Activated T-helper 17 cell treated with anti-CD3 and anti-CD28 coated beads, Interleukin-2, amount 50 U/mL, for 72 hours (primary cell): ENCODE measurements at regions not wholly inside any gene's neighbourhood (a gene's known extent, or its start where the extent isn't known, plus 50 kb on each side); places are given as distances from the start of the nearest gene placed in this dataset.
"Not testable (repeated sequence)": the region's sequence is repeated elsewhere in the genome, so short reads cannot be mapped to it uniquely, and the experiment has no call there.

Source experiments
- ATAC-seq: fragments of 150-1000 bp; cut with Tn5 transposase; replicated peaks from 2 replicates; pipeline ENCODE4 v1.10.0; 2021; ENCODE audit warnings: mild to moderate bottlenecking, moderate library complexity
- H3K27ac Mint-ChIP-seq: one replicate; pipeline ENCODE4 v1.8.0; 2022; ENCODE audit warnings: mixed read lengths
- H3K27me3 Mint-ChIP-seq: one replicate; pipeline ENCODE4 v1.8.0; 2022; ENCODE audit warnings: mixed read lengths
- H3K36me3 Mint-ChIP-seq: one replicate; pipeline ENCODE4 v1.8.0; 2022; ENCODE audit warnings: low read depth, mild to moderate bottlenecking, mixed read lengths
- H3K4me1 Mint-ChIP-seq: one replicate; pipeline ENCODE4 v1.8.0; 2022; ENCODE audit warnings: mixed read lengths
- H3K4me3 Mint-ChIP-seq: one replicate; pipeline ENCODE4 v1.8.0; 2022; ENCODE audit warnings: mild to moderate bottlenecking, mixed read lengths
- H3K9me3 Mint-ChIP-seq: one replicate; pipeline ENCODE4 v1.8.0; 2022; ENCODE audit warnings: mixed read lengths

GRCh38 chr6:81906041-81906440 lies 153.6 kb upstream of the TENT5A start:
- no peaks in the 10 kb centered on the region for H3K27me3 Mint-ChIP-seq
- no peaks in the 10 kb centered on the region for H3K4me1 Mint-ChIP-seq
- H3K27ac Mint-ChIP-seq = no peak overlapping the region
- no peak overlapping the region for H3K4me3 Mint-ChIP-seq
- no peaks in the 10 kb centered on the region for H3K9me3 Mint-ChIP-seq
- no peak for ATAC-seq
- no peaks in the 10 kb centered on the region for H3K36me3 Mint-ChIP-seq

GRCh38 chr6:81901551-81901966 lies 149.1 kb upstream of the TENT5A start:
- H3K36me3 Mint-ChIP-seq = no peaks in the 10 kb centered on the region
- no peaks in the 10 kb centered on the region for H3K4me1 Mint-ChIP-seq
- H3K27me3 Mint-ChIP-seq = no peaks in the 10 kb centered on the region
- ATAC-seq = no peak
- no peak overlapping the region for H3K27ac Mint-ChIP-seq
- H3K4me3 Mint-ChIP-seq = no peak overlapping the region
- H3K9me3 Mint-ChIP-seq = no peaks in the 10 kb centered on the region

DNA sequence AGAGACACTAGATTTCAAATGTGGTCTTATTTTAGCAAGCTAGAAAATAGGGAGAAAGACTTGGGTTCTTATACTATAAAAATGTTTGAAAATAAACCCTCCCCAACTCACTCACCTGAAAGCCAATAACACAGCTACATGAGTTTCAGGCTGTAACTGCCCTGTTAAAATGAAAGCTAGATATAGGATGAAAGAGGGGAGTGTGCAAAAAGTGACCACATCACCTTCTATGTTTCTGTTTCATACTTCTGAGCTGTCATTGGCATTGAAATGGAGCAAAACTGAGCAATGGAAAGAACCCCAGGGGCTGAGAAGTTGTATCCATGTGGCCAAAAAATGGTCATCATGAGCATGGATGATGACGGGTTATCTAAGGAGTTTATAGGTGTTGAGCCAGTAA lies 148.1 kb upstream of the TENT5A start:
- H3K27me3 Mint-ChIP-seq = no peaks in the 10 kb centered on the region
- no peaks in the 10 kb centered on the region for H3K4me1 Mint-ChIP-seq
- H3K27ac Mint-ChIP-seq = no peak overlapping the region
- no peaks in the 10 kb centered on the region for H3K36me3 Mint-ChIP-seq
- no peak overlapping the region for H3K4me3 Mint-ChIP-seq
- H3K9me3 Mint-ChIP-seq = no peaks in the 10 kb centered on the region
- ATAC-seq = no peak

- Mint-ChIP-seq H3K27me3 (no peaks in the 10 kb centered on the region), H3K4me1 (no peaks in the 10 kb centered on the region)
These were observed 145.3 kb upstream of the TENT5A start for GRCh38 chr6:81897793-81898192.

DNA sequence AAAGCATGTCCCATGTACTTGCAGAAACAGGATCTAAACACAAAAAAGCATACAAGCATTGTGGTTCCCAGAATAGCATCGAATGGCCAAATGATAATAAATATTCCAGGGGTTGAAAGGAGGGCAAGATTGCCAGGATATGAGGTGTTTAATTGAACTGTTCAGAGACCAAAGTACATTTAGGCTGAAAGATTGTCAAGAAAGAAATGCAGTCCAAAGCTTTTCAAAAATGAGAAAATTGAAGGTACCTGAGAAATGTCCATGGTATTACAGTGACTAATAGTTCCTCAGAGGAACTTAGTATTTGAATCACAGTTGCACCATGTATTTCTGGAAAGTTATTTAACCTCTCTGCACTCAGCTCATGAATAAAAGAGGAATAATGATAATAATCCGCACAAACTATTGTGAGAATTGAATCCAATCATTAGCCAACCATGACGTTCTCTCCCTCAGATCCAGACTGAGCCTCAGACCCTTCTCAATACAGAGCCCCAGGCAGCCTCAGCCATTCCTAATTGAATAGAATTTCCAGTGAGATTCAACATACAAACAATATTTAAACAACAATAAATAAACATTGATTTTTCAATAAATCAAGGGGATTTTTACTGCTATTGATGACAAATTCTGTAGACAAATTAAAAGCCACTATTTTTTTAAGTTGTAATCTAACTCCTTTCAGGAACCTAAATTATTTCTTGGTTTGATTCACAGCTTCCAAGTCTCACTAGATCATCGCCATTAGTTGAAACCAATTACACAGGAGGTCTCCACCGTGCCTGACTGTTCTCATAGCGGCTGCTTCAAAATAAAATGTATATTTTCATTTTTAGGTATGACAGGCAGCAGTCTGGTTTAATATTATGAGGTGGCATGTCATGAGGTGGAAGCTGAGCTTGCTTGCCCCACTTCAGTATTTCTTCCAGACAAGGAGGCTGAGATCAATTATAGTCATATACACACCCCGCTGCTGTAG lies 144.3 kb upstream of the TENT5A start:
- no peaks in the 10 kb centered on the region for H3K36me3 Mint-ChIP-seq
- no peaks in the 10 kb centered on the region for H3K4me1 Mint-ChIP-seq
- H3K9me3 Mint-ChIP-seq = no peaks in the 10 kb centered on the region
- no peak overlapping the region for H3K4me3 Mint-ChIP-seq
- no peak for ATAC-seq
- H3K27me3 Mint-ChIP-seq = peaks cover 3% of the 10 kb centered on the region
- no peak overlapping the region for H3K27ac Mint-ChIP-seq

More at GRCh38 chr6:81897793-81898192, 145.3 kb upstream of the TENT5A start:
- no peaks in the 10 kb centered on the region for H3K9me3 Mint-ChIP-seq
- no peak overlapping the region for H3K4me3 Mint-ChIP-seq
- no peak for ATAC-seq
- no peaks in the 10 kb centered on the region for H3K36me3 Mint-ChIP-seq
- no peak overlapping the region for H3K27ac Mint-ChIP-seq

- Mint-ChIP-seq H3K27ac (no peak overlapping the region), H3K4me1 (no peaks in the 10 kb centered on the region), H3K9me3 (no peaks in the 10 kb centered on the region), H3K27me3 (peaks cover 3% of the 10 kb centered on the region), H3K4me3 (no peak overlapping the region), H3K36me3 (no peaks in the 10 kb centered on the region)
- no peak for ATAC-seq
These were observed 143.2 kb upstream of the TENT5A start for GRCh38 chr6:81895511-81896185.

DNA sequence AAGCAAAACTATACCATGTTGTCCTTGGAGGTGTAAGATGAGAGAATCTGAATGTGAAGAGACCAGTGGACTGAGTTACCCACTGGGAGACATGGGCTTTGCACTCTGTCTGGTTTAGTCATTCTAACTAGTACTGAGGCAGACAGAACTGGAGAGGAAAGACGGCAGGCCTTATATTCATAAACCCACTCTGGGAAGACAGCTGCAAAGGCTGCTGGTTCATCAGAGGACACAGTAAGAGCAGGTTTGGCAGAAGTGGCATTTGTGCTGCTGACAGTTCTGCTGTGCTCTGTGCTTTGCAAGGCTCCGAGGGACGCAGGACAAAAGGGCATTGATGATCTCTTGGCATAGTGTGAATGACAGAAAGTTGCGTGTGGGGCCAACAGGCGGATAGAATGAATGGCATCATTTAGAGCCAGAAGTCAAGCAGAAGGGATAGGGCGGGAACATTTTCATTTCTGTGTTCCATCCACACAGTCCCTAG lies 142.3 kb upstream of the TENT5A start:
- no peak for ATAC-seq
- Mint-ChIP-seq H3K36me3 (no peaks in the 10 kb centered on the region), H3K4me1 (no peaks in the 10 kb centered on the region), H3K4me3 (no peak overlapping the region), H3K27me3 (peaks cover 3% of the 10 kb centered on the region), H3K27ac (no peak overlapping the region), H3K9me3 (no peaks in the 10 kb centered on the region)

DNA sequence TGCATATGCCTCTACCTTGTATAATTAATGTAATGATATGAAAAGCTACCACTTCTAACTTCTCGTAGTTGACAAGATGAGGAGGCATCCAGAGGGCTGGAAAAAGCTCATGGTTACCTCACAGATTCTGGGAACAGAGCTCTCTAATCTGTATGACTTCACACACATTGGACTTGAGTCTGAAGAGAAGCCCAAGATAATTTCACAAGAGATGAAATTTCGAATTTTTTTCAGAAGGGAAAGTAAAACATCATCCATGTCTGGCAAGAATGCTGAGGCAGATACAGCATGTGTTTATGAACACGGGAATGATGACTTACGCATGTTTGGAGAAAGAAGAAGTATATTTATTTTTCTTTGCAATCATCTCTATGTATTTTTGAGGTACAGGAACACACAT lies 141.8 kb upstream of the TENT5A start:
- Mint-ChIP-seq H3K9me3 (no peaks in the 10 kb centered on the region), H3K27me3 (peaks cover 3% of the 10 kb centered on the region), H3K27ac (no peak overlapping the region), H3K36me3 (no peaks in the 10 kb centered on the region), H3K4me3 (no peak overlapping the region), H3K4me1 (no peaks in the 10 kb centered on the region)
- no peak for ATAC-seq

DNA sequence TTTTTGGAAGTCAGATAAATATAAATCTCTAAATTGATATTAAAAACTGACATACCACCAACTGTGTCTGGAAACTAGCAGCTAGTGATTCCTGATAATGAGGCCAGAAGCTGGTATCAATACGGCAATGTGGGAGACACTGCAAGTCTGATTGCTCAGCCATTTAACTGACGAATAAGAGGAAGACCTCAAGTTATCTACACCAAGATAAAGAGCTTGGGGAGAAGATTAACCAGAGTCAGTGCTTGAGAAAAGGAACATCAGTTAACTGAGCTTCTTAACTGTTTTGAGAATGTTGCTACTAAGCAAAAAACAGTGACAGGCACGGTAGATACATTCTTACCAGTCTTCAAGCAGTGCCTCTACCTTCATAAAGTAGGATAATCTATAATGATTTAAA lies 140.4 kb upstream of the TENT5A start:
- Mint-ChIP-seq H3K27ac (no peak overlapping the region), H3K9me3 (no peaks in the 10 kb centered on the region), H3K4me1 (no peaks in the 10 kb centered on the region), H3K36me3 (no peaks in the 10 kb centered on the region), H3K27me3 (peaks cover 3% of the 10 kb centered on the region), H3K4me3 (no peak overlapping the region)
- no peak for ATAC-seq

GRCh38 chr6:81891874-81892273 lies 139.4 kb upstream of the TENT5A start:
- no peaks in the 10 kb centered on the region for H3K9me3 Mint-ChIP-seq
- H3K4me3 Mint-ChIP-seq = no peak overlapping the region
- H3K4me1 Mint-ChIP-seq = no peaks in the 10 kb centered on the region
- H3K27ac Mint-ChIP-seq = no peak overlapping the region
- no peak for ATAC-seq
- H3K27me3 Mint-ChIP-seq = peaks cover 3% of the 10 kb centered on the region
- no peaks in the 10 kb centered on the region for H3K36me3 Mint-ChIP-seq

DNA sequence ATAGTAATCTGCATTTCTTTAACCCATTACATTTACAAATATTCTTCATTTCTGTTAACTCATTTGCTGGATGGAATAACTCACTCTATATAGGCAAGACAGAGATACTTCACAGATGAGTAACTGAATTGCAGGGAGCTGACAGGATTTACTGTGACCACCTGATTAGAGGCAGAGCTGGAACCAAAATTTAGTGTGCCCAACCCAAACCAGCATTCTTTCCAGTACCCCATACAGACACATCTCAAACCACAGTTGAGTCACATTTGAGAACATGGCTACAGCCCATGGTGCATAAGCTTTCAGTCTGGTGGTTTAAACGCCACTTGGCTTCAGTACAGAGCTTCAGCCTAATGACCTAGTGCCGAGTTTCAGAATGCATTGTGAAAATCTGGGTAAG lies 138.4 kb upstream of the TENT5A start:
- Mint-ChIP-seq H3K27me3 (peaks cover 3% of the 10 kb centered on the region), H3K9me3 (no peaks in the 10 kb centered on the region), H3K4me3 (no peak overlapping the region), H3K27ac (no peak overlapping the region), H3K36me3 (no peaks in the 10 kb centered on the region), H3K4me1 (no peaks in the 10 kb centered on the region)
- ATAC-seq = no peak

DNA sequence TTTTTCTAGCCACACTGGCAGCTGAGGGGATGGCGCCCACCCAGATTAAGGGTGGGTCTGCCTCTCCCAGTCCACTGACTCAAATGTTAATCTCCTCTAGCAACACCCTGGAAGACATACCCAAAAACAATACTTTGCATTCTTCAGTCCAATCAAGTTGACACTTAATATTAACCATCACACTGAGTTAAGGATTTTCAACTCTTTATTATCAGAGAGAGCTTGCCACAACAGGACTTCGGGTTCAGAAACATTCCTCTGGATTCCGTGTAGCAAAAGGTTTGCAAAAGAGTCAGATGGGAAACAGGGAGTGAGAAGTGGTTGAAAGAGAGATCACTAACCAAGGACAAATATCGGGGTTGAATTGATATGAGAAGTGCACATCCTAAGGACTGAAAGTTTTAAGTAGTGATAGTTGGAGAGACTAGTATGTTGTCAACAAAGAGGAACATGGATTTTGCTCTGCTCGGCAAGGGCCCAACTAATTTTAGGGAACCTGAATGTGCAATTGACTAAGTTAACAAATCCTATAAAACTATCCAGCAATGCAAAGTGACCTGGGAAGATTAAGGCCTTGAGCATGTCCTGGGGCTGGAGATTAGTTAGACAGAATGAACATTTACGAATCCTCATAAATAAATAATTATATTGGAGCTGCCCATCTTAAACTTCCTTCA lies 137.0 kb upstream of the TENT5A start:
- peaks cover 3% of the 10 kb centered on the region for H3K27me3 Mint-ChIP-seq
- no peak overlapping the region for H3K4me3 Mint-ChIP-seq
- no peak overlapping the region for H3K27ac Mint-ChIP-seq
- no peak for ATAC-seq
- no peaks in the 10 kb centered on the region for H3K9me3 Mint-ChIP-seq
- no peaks in the 10 kb centered on the region for H3K36me3 Mint-ChIP-seq
- H3K4me1 Mint-ChIP-seq = no peaks in the 10 kb centered on the region

DNA sequence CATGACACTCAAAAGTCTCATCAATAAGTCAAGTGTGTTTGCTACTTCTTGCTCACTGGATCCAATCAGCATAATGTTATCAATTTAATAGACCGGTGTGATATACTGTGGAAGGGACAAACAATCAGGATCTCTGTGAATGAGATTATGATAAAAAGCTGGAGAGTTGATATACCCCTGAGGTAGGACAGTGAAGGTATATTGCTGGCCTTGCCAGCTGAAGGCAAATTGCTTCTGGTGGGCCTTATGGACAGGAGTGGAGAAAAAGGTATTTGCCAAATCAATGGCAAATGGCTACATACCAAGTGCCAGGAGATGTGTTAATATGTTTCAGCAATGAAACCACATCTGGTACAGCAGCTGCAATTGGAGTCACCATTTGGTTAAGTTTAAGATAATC lies 134.4 kb upstream of the TENT5A start:
- not testable (repeated sequence) for H3K9me3 Mint-ChIP-seq, H3K27me3 Mint-ChIP-seq, H3K4me3 Mint-ChIP-seq, ATAC-seq, H3K27ac Mint-ChIP-seq, H3K36me3 Mint-ChIP-seq, H3K4me1 Mint-ChIP-seq

DNA sequence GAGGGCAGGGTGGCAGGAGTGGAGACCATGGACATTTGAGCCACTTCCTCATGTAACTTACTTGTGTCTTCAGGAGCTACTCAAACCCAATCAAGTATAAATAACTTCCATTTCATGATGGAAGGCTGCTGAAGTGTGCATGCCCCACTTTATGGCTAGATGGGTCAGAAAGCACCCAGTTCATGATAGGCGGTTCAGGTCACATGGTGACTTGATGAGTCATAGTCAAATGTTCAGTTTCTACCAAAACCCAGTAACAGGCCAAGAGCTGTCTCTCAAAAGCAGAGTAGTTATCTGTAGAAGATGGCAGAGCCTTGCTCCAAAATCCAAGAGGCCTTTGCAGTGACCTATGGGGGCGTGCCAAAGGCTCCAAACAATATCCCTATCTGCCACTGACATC lies 133.7 kb upstream of the TENT5A start:
- no peak for ATAC-seq
- H3K4me3 Mint-ChIP-seq = no peak overlapping the region

More for the DNA sequence above, 133.7 kb upstream of the TENT5A start:
- Mint-ChIP-seq H3K27ac (no peak overlapping the region), H3K9me3 (no peaks in the 10 kb centered on the region), H3K27me3 (no peaks in the 10 kb centered on the region), H3K4me1 (no peaks in the 10 kb centered on the region), H3K36me3 (no peaks in the 10 kb centered on the region)
